Heart left ventricle (tissue), 16 donors: ENCODE measurements at regions not wholly inside any gene's neighbourhood (a gene's known extent, or its start where the extent isn't known, plus 50 kb on each side); places are given as distances from the start of the nearest gene placed in this dataset.

Experiments used
- ATAC-seq, 4 donors: fragments of 200-7000 bp; cut with Tn5 transposase; one replicate each; pipeline ENCODE4 v1.9.1; 2020 to 2022; ENCODE audit warnings: moderate library complexity in 4 of 4, mild to moderate bottlenecking in 3 of 4, moderate number of reproducible peaks in 1 of 4
- DNase-seq, 5 donors: peaks; one replicate each; pipeline ENCODE4 v3.0.0-alpha.2; 2020
- H3K27ac ChIP-seq, 12 donors: fragments of 200-600 bp; sonication (generic) in 4 of 12; one replicate each; pipeline versions ENCODE4 v1.5.0 to v1.8.0; 2016 to 2022; ENCODE audit warnings: mild to moderate bottlenecking in 2 of 12
- H3K27me3 ChIP-seq, 9 donors: fragments of 200-600 bp; sonication (generic) in 2 of 9; one replicate each; pipeline versions ENCODE4 v1.5.1 to v1.8.0; 2016 to 2022; ENCODE audit warnings: mild to moderate bottlenecking in 3 of 9
- H3K36me3 ChIP-seq, 9 donors: fragments of 200-600 bp; sonication (generic) in 2 of 9; one replicate each; pipeline versions ENCODE4 v1.5.0 to v1.8.0; 2018 to 2022; ENCODE audit warnings: mild to moderate bottlenecking in 2 of 9
- H3K4me1 ChIP-seq, 12 donors: fragments of 200-600 bp; sonication (generic) in 4 of 12; one replicate each; pipeline versions ENCODE4 v1.5.0 to v1.8.0; 2016 to 2022; ENCODE audit warnings: mild to moderate bottlenecking in 3 of 12
- H3K4me3 ChIP-seq, 12 donors: fragments of 200-600 bp; sonication (generic) in 4 of 12; one replicate each; pipeline versions ENCODE4 v1.5.0 to v1.8.0; 2017 to 2022; ENCODE audit warnings: mild to moderate bottlenecking in 9 of 12, moderate library complexity in 4 of 12
- H3K9me3 ChIP-seq, 12 donors: fragments of 200-600 bp; sonication (generic) in 4 of 12; one replicate each; pipeline versions ENCODE4 v1.5.0 to v1.8.0; 2016 to 2022; ENCODE audit warnings: mild to moderate bottlenecking in 1 of 12
- CTCF ChIP-seq, 12 donors: fragments of 200-600 bp; sonication (generic) in 4 of 12; IDR thresholded peaks; one replicate each; pipeline versions ENCODE4 v1.5.0 to v1.8.0; 2018 to 2022; ENCODE audit warnings: antibody characterized with exemption in 12 of 12, mild to moderate bottlenecking in 5 of 12
- POLR2A ChIP-seq, 2 donors: fragments of 450-650 bp; IDR thresholded peaks; one replicate each; pipeline ENCODE4 v1.6.1; 2017; ENCODE audit warnings: antibody characterized with exemption in 2 of 2, mild to moderate bottlenecking in 2 of 2, moderate library complexity in 2 of 2
- WGBS, 4 donors: extraction: QIAGEN DNeasy Blood & Tissue Kit in 2 of 4; methylation state at CpG; one replicate each; pipeline versions ENCODE4 v1.1.5 to v1.1.7; 2013 to 2018; 5-methylcytosine and 5-hydroxymethylcytosine counted together
- intact Hi-C, 10 donors: fragments of 100-400 bp; cut with DNase I; formaldehyde crosslinking; loops; one replicate each; pipeline versions ENCODE4 v1.11.1 to v1.14.2; 2022
- donor health status: ischemic (EF 13 %, LVEDD 7.1; RV severe dilation, severe dysfunction).
- donor health status: healthy with polysubstance abuse.
- donor health status: DM: no; HTN: yes; CAD: no.
- donor health status: DM: no; HTN: no; CAD: no.
- donor health status: ischemic (EF 25% LVEDD 6.9; RV normal size, moderate dysfunction).
- donor health status: ischemic (EF 25% LVEDD 5.7; RV mildly dilated, moderate dysfunction).
- donor health status: healthy.
- donor health status: DM: yes; HTN: yes; CAD: no.
- donor health status: ischemic (EF 35%, LVEDD 5.7; RV mildly dilated, moderate dysfunction).
- donor health status: nonischemic (EF 11% LVEDD 7.7; RV severe dilation, severe dysfunction).
- donor health status: DM: yes; HTN: yes; CAD: no.
- donor health status: PGD.
- donor health status: ischemic (EF 29% LVEDD 5.4; RV normal size, mild dysfunction).
- donor health status: nonischemic (EF 23%, LVEDD 6.1; RV moderate dilation, normal function).

- Histone ChIP-seq H3K4me3 (no peak overlapping the region), H3K27me3 (no peaks in the 10 kb centered on the region), H3K27ac (no peak overlapping the region), H3K36me3 (no peaks in the 10 kb centered on the region), H3K4me1 (peaks cover 0 to 10% (median 0%) of the 10 kb centered on the region in 12 donors), H3K9me3 (no peaks in the 10 kb centered on the region)
- 90 to 94% (median 93%) methylated on average over 2 of the region's 2 CpGs for WGBS, 4 donors
- ATAC-seq, result no peak
- intact Hi-C loops, result no loop called here
- DNase-seq, result no peak
- TF ChIP-seq POLR2A (IDR thresholded peaks at IDR 0.05) (no peak), CTCF (IDR thresholded peaks at IDR 0.05) (no peak)
Measured at GRCh38 chr2:144948205-144948855, 428.4 kb upstream of the ZEB2 start.

GRCh38 chr2:144947709-144948037 is 427.8 kb upstream of the ZEB2 start:
- Histone ChIP-seq H3K9me3 (no peaks in the 10 kb centered on the region), H3K4me1 (peaks cover 0 to 17% (median 1%) of the 10 kb centered on the region in 12 donors), H3K27me3 (no peaks in the 10 kb centered on the region), H3K4me3 (no peak overlapping the region), H3K27ac (no peak overlapping the region), H3K36me3 (no peaks in the 10 kb centered on the region)
- TF ChIP-seq POLR2A (IDR thresholded peaks at IDR 0.05), result no peak
- no peak for TF ChIP-seq CTCF (IDR thresholded peaks at IDR 0.05)
- intact Hi-C loops, result no loop called here
- ATAC-seq (no peak), DNase-seq (no peak)
- WGBS, 4 donors, result 57 to 66% (median 64%) methylated on average over 2 of the region's 2 CpGs

GRCh38 chr2:144946263-144946662 is 426.3 kb upstream of the ZEB2 start:
- TF ChIP-seq POLR2A (IDR thresholded peaks at IDR 0.05) (no peak), CTCF (IDR thresholded peaks at IDR 0.05) (no peak)
- no peak for DNase-seq
- intact Hi-C loops, result no loop called here
- H3K27ac ChIP-seq, result no peak overlapping the region
- no peaks in the 10 kb centered on the region for H3K27me3 ChIP-seq
- no peaks in the 10 kb centered on the region for H3K36me3 ChIP-seq
- WGBS, 4 donors, result 63 to 90% (median 86%) methylated on average over 1 of the region's 1 CpG
- H3K4me1 ChIP-seq, result peaks cover 0 to 22% (median 0%) of the 10 kb centered on the region in 12 donors
- no peaks in the 10 kb centered on the region for H3K9me3 ChIP-seq
- ATAC-seq, result no peak
- no peak overlapping the region for H3K4me3 ChIP-seq

- Histone ChIP-seq H3K9me3 (no peaks in the 10 kb centered on the region), H3K27ac (peak overlapping the region in 1 of 12 donors; percentile 12), H3K27me3 (no peaks in the 10 kb centered on the region), H3K36me3 (no peaks in the 10 kb centered on the region), H3K4me1 (peaks cover 0 to 24% (median 0%) of the 10 kb centered on the region in 12 donors), H3K4me3 (no peak overlapping the region)
- intact Hi-C loops, result no loop called here
- ATAC-seq, result no peak
- WGBS, 4 donors, result 90 to 96% (median 93%) methylated on average over 5 of the region's 5 CpGs
- DNase-seq, result no peak
- no peak for TF ChIP-seq POLR2A (IDR thresholded peaks at IDR 0.05)
Measured at GRCh38 chr2:144944546-144945220, 424.8 kb upstream of the ZEB2 start.
